ENCODE measurements at regions not wholly inside any gene's neighbourhood (a gene's known extent, or its start where the extent isn't known, plus 50 kb on each side); places are given as distances from the start of the nearest gene placed in this dataset.

DNA sequence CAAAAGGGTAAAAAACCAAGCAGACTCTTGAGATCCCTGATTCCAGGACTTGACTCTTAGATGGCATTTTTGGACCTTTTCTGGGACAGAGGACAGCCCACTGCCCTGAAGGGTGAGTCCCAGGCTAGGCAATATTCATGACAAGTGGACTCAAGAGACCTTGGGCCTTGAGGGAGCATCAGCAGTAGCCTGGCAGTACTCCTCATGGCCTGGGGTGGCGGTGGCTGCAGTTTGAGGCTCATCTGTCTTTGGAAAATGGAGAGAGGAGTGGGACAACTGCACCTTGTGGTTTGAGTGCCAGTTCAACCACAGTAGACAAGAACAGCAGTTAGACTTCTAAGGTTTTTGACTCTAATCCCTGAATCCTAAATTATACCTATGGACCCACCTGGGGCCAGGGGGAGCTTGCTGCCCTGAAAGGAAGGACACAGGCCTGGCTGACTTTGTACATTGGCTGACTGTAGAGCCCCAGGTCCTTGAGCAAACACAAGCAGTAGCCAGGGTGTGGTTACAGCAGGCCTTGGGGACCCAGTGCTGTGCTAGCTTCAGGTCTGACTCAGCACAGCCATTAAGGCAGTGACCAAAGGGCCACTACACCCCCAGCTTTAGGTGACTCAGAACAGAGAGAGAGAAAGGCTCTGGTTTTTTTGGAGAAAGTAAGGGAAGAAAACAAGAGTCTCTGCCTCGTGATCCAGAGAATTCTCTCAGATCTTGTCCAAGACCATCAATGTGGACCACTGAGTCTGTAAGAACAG is 1023.2 kb downstream of the KCNT2 start:
- H3K27ac ChIP-seq: no peak overlapping the region
- intact Hi-C loops (cut with DNase I; ENCODE audit: low total_unique reads) (no loop called here), in situ Hi-C loops (cut with MboI; ENCODE audit: low sequenced_read_pairs in 4 of 4) (no loop called here)
- no peak for DNase-seq
- no peak for TF ChIP-seq POLR2A (IDR thresholded peaks at IDR 0.05)
- TF ChIP-seq, protein P1, sequence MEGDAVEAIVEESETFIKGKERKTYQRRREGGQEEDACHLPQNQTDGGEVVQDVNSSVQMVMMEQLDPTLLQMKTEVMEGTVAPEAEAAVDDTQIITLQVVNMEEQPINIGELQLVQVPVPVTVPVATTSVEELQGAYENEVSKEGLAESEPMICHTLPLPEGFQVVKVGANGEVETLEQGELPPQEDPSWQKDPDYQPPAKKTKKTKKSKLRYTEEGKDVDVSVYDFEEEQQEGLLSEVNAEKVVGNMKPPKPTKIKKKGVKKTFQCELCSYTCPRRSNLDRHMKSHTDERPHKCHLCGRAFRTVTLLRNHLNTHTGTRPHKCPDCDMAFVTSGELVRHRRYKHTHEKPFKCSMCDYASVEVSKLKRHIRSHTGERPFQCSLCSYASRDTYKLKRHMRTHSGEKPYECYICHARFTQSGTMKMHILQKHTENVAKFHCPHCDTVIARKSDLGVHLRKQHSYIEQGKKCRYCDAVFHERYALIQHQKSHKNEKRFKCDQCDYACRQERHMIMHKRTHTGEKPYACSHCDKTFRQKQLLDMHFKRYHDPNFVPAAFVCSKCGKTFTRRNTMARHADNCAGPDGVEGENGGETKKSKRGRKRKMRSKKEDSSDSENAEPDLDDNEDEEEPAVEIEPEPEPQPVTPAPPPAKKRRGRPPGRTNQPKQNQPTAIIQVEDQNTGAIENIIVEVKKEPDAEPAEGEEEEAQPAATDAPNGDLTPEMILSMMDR (IDR thresholded peaks at IDR 0.05 in 4 of 5, conservative IDR thresholded peaks at IDR 0.05 in 1 of 5): no peak
- no peak for ATAC-seq
- no peaks in the 10 kb centered on the region for H3K27me3 ChIP-seq
- no peaks in the 10 kb centered on the region for H3K9me3 ChIP-seq
- H3K4me3 ChIP-seq: no peak overlapping the region
- H3K4me1 ChIP-seq: no peaks in the 10 kb centered on the region
- H3K36me3 ChIP-seq: no peaks in the 10 kb centered on the region

DNA sequence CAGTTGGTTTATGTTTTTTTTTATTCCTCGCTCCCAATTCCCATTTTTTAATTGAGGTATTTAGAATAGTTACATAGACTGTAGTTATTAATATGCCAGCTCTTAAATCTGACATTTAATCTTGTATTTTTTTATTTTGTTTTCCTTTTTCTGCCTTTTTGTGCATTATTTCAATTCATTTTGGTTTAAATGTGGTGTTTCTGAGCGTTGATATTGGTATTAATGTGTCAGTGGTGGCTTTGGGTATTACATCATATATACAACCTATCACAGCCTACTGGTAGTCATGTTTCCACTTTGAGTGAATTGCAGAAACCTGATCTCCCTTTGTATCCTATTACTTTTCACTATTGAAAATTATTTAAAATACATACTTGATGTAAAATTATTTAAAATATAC is 1027.3 kb downstream of the KCNT2 start:
- ATAC-seq: no peak
- Histone ChIP-seq H3K4me1 (no peaks in the 10 kb centered on the region), H3K27ac (no peak overlapping the region), H3K27me3 (no peaks in the 10 kb centered on the region), H3K36me3 (no peaks in the 10 kb centered on the region), H3K4me3 (no peak overlapping the region), H3K9me3 (no peaks in the 10 kb centered on the region)
- TF ChIP-seq, protein P1 (IDR thresholded peaks at IDR 0.05 in 4 of 5, conservative IDR thresholded peaks at IDR 0.05 in 1 of 5): no peak
- in situ Hi-C loops (cut with MboI; ENCODE audit: low sequenced_read_pairs in 4 of 4) (no loop called here), intact Hi-C loops (cut with DNase I; ENCODE audit: low total_unique reads) (no loop called here)
- DNase-seq: no peak

DNA sequence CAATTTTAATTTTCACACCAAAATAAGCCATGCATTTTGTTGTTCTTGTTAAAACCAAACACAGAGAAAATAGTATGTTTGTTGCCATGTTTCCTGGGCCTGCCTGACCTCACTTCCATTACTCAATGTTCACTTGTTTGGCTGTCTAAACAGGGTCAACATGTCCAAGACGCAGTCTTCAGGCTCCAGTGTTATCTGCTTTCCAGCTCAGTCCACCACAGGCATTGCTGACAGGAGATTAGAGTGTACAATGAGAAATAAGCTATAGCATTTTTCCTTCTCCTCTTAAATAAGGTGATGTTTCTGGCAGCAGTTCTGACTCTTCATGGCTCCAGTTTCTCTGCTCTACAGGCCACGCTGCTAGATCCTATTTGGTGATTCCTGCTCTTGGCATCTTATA is 1030.5 kb downstream of the KCNT2 start:
- H3K36me3 ChIP-seq: no peaks in the 10 kb centered on the region
- no peaks in the 10 kb centered on the region for H3K27me3 ChIP-seq
- H3K27ac ChIP-seq: no peak overlapping the region
- no peak for DNase-seq
- TF ChIP-seq POLR2A (IDR thresholded peaks at IDR 0.05): no peak
- TF ChIP-seq, protein P1 (IDR thresholded peaks at IDR 0.05 in 4 of 5, conservative IDR thresholded peaks at IDR 0.05 in 1 of 5): no peak
- no peaks in the 10 kb centered on the region for H3K4me1 ChIP-seq
- ATAC-seq: no peak
- H3K4me3 ChIP-seq: no peak overlapping the region
- in situ Hi-C loops (cut with MboI; ENCODE audit: low sequenced_read_pairs in 4 of 4) (no loop called here), intact Hi-C loops (cut with DNase I; ENCODE audit: low total_unique reads) (no loop called here)
- no peaks in the 10 kb centered on the region for H3K9me3 ChIP-seq

- no peaks in the 10 kb centered on the region for H3K9me3 ChIP-seq
- DNase-seq (no peak), ATAC-seq (no peak)
- no peak overlapping the region for H3K27ac ChIP-seq
- no peaks in the 10 kb centered on the region for H3K4me1 ChIP-seq
- H3K36me3 ChIP-seq: no peaks in the 10 kb centered on the region
- no peak overlapping the region for H3K4me3 ChIP-seq
- intact Hi-C loops (cut with DNase I; ENCODE audit: low total_unique reads): no loop called here
- no peak for TF ChIP-seq POLR2A (IDR thresholded peaks at IDR 0.05)
- TF ChIP-seq, protein P1 (IDR thresholded peaks at IDR 0.05 in 4 of 5, conservative IDR thresholded peaks at IDR 0.05 in 1 of 5): no peak
- in situ Hi-C loops (cut with MboI; ENCODE audit: low sequenced_read_pairs in 4 of 4): no loop called here
- H3K27me3 ChIP-seq: no peaks in the 10 kb centered on the region
These were observed 1031.6 kb downstream of the KCNT2 start for GRCh38 chr1:195576641-195577040.

GRCh38 chr1:195574511-195574910 is 1033.7 kb downstream of the KCNT2 start:
- no peak overlapping the region for H3K27ac ChIP-seq
- intact Hi-C loops (cut with DNase I; ENCODE audit: low total_unique reads) (no loop called here), in situ Hi-C loops (cut with MboI; ENCODE audit: low sequenced_read_pairs in 4 of 4) (no loop called here)
- no peaks in the 10 kb centered on the region for H3K9me3 ChIP-seq
- no peak for DNase-seq
- no peaks in the 10 kb centered on the region for H3K4me1 ChIP-seq
- H3K4me3 ChIP-seq: no peak overlapping the region
- ATAC-seq: no peak
- TF ChIP-seq, protein P1 (IDR thresholded peaks at IDR 0.05 in 4 of 5, conservative IDR thresholded peaks at IDR 0.05 in 1 of 5): no peak
- TF ChIP-seq POLR2A (IDR thresholded peaks at IDR 0.05): no peak
- H3K36me3 ChIP-seq: no peaks in the 10 kb centered on the region
- no peaks in the 10 kb centered on the region for H3K27me3 ChIP-seq
